ENCODE measurements at regions not wholly inside any gene's neighbourhood (a gene's known extent, or its start where the extent isn't known, plus 50 kb on each side); places are given as distances from the start of the nearest gene placed in this dataset.

- TF ChIP-seq TEAD4 (IDR thresholded peaks at IDR 0.05; ENCODE audit: low read depth, low read length), result no peak
Measured at GRCh38 chr1:222394224-222394623, 153.7 kb downstream of the HHIPL2 start (continued).

- Histone ChIP-seq H3K27me3 (replicated peaks in 1 of 4; ENCODE audit: control insufficient read depth in 3 of 4, extremely low read depth in 1 of 4, insufficient read depth in 3 of 4, low read length in 3 of 4) (no peaks in the 10 kb centered on the region; a peak in 1 of 7 replicates), H4K5ac (ENCODE audit: insufficient read length, low read depth, low read length) (no peak overlapping the region), H2BK5ac (ENCODE audit: low read depth, low read length) (no peak overlapping the region), H3K36me3 (ENCODE audit: control insufficient read depth in 2 of 4, insufficient read depth in 4 of 4, low read length in 3 of 4) (no peaks in the 10 kb centered on the region), H2BK12ac (ENCODE audit: low read depth, low read length) (no peak overlapping the region), H3K79me2 (ENCODE audit: control insufficient read depth in 1 of 2, insufficient read depth in 2 of 2, low read length in 2 of 2) (no peaks in the 10 kb centered on the region), H3K23ac (ENCODE audit: insufficient read length) (no peak overlapping the region), H3K9ac (replicated peaks in 1 of 4; ENCODE audit: extremely low read depth in 1 of 4, low read depth in 3 of 4, low read length in 3 of 4) (no peak overlapping the region), H2BK20ac (ENCODE audit: low read length) (no peak overlapping the region), H3K4ac (replicated peaks; ENCODE audit: insufficient read length, low read depth, low read length) (no peak overlapping the region), H3K18ac (ENCODE audit: extremely low read depth, low read length) (no peak overlapping the region), H2AK5ac (ENCODE audit: low read depth, low read length) (no peak overlapping the region), H4K91ac (replicated peaks; ENCODE audit: insufficient read length, low read length) (no peak overlapping the region), H3K79me1 (ENCODE audit: low read depth, low read length) (no peaks in the 10 kb centered on the region), H4K20me1 (replicated peaks in 1 of 2; ENCODE audit: control insufficient read depth in 1 of 2, insufficient read depth in 2 of 2, low read length in 2 of 2) (no peaks in the 10 kb centered on the region), H2BK120ac (replicated peaks; ENCODE audit: low read depth, low read length) (no peak overlapping the region), H3K4me3 (ENCODE audit: extremely low read depth in 1 of 4, insufficient read depth in 2 of 4, low read depth in 3 of 4, low read length in 4 of 4) (no peak overlapping the region), H2BK15ac (ENCODE audit: low read length) (no peak overlapping the region), H3K14ac (ENCODE audit: insufficient read length) (no peak overlapping the region), H3K23me2 (ENCODE audit: low read depth, low read length) (no peaks in the 10 kb centered on the region), H3K4me2 (ENCODE audit: insufficient read depth in 1 of 2, low read depth in 2 of 2, low read length in 2 of 2) (no peak overlapping the region), H3K9me3 (ENCODE audit: insufficient read depth in 2 of 2, low read depth in 1 of 2, low read length in 1 of 2) (no peaks in the 10 kb centered on the region), H4K8ac (ENCODE audit: extremely low read depth, insufficient read depth, low read length) (no peak overlapping the region), H3K56ac (replicated peaks; ENCODE audit: insufficient read length, low read depth, low read length) (no peak overlapping the region), H2AFZ (ENCODE audit: low read length) (no peak overlapping the region), H3K27ac (ENCODE audit: low read depth, low read length) (no peak overlapping the region), H3K4me1 (replicated peaks in 1 of 4; ENCODE audit: control insufficient read depth in 3 of 4, insufficient read depth in 4 of 4, low read length in 3 of 4) (no peaks in the 10 kb centered on the region)
- WGBS, 2 experiments (ENCODE audit: extremely low coverage in 1 of 2, insufficient coverage in 1 of 2, insufficient read length in 1 of 2, insufficient replicate concordance in 2 of 2, low coverage in 1 of 2, low lambda C conversion rate in 2 of 2, missing lambda C conversion rate in 1 of 2), result 95% methylated on average over 3 of the region's 3 CpGs; no CpG with 5 or more reads in 1 of the 2 experiments
- ChIA-PET POLR2A (ENCODE audit: partially characterized antibody) (no interaction called here), CTCF (ENCODE audit: partially characterized antibody) (no interaction called here)
- no peak for DNase-seq (ENCODE audit: low read depth in 1 of 2, low spot score in 2 of 2)
- no peak for FAIRE-seq
- TF ChIP-seq RNF2 (IDR thresholded peaks at IDR 0.05; ENCODE audit: borderline replicate concordance, low read depth, low read length, missing control alignments, poor library complexity, severe bottlenecking) (no peak), RFX5 (IDR thresholded peaks at IDR 0.05; ENCODE audit: borderline replicate concordance, low read depth, low read length) (no peak), SRF (IDR thresholded peaks at IDR 0.05; ENCODE audit: low read depth, low read length) (no peak), TEAD4 (IDR thresholded peaks at IDR 0.05; ENCODE audit: low read depth, low read length) (no peak), BACH1 (IDR thresholded peaks at IDR 0.05; ENCODE audit: low read length) (no peak)
Measured at GRCh38 chr1:222392556-222392955, 155.3 kb downstream of the HHIPL2 start.

All from H1 (cell line).